H9 (cell line): ENCODE measurements at regions not wholly inside any gene's neighbourhood (a gene's known extent, or its start where the extent isn't known, plus 50 kb on each side); places are given as distances from the start of the nearest gene placed in this dataset.

Experiments
- DNase-seq: peaks from one replicate; pipeline ENCODE4 v3.0.0-alpha.2; 2017
- H2AFZ ChIP-seq: one replicate; pipeline ENCODE4 v1.6.1; 2013; ENCODE audit warnings: mild to moderate bottlenecking, low read length, control low read depth, moderate library complexity
- H2AK5ac ChIP-seq: 2 replicates; pipeline ENCODE4 v1.6.1; 2013; ENCODE audit warnings: low read length, control low read depth, mixed read lengths; ENCODE audit not compliant: insufficient read length
- H2BK120ac ChIP-seq: one replicate; pipeline ENCODE4 v1.6.1; 2013; ENCODE audit warnings: low read depth, mild to moderate bottlenecking, low read length, control low read depth, inconsistent platforms; ENCODE audit not compliant: poor library complexity, severe bottlenecking
- H2BK12ac ChIP-seq: 2 replicates; pipeline ENCODE4 v1.6.1; 2013; ENCODE audit warnings: low read length, control low read depth, mixed read lengths, low read depth; ENCODE audit not compliant: insufficient read length
- H2BK15ac ChIP-seq: 2 replicates; pipeline ENCODE4 v1.6.1; 2013; ENCODE audit warnings: low read depth, low read length, control low read depth
- H2BK20ac ChIP-seq: one replicate; pipeline ENCODE4 v1.6.1; 2013; ENCODE audit warnings: low read depth, mild to moderate bottlenecking, low read length, control low read depth, inconsistent platforms; ENCODE audit not compliant: poor library complexity, severe bottlenecking
- H2BK5ac ChIP-seq: 2 replicates; pipeline ENCODE4 v1.6.1; 2013; ENCODE audit warnings: low read length, control low read depth, mixed read lengths; ENCODE audit not compliant: insufficient read length
- H3K14ac ChIP-seq: 2 replicates; pipeline ENCODE4 v1.6.1; 2013; ENCODE audit warnings: low read length, control low read depth; ENCODE audit not compliant: insufficient read depth
- H3K18ac ChIP-seq: 2 replicates; pipeline ENCODE4 v1.6.1; 2013; ENCODE audit warnings: low read depth, mild to moderate bottlenecking, mixed read lengths, low read length, control low read depth; ENCODE audit not compliant: insufficient read length
- H3K23ac ChIP-seq: 2 replicates; pipeline ENCODE4 v1.6.1; 2013; ENCODE audit warnings: low read length, control low read depth, mixed read lengths, low read depth; ENCODE audit not compliant: insufficient read length
- H3K23me2 ChIP-seq: 2 replicates; pipeline ENCODE4 v1.6.1; 2013; ENCODE audit warnings: low read depth, mild to moderate bottlenecking, mixed read lengths, low read length, control low read depth; ENCODE audit not compliant: insufficient read length, poor library complexity, severe bottlenecking
- H3K27ac ChIP-seq: 2 replicates; pipeline ENCODE4 v1.5.1; 2013; ENCODE audit warnings: low read length, control low read depth, mixed read lengths, low read depth; ENCODE audit not compliant: insufficient read length
- H3K27me3 ChIP-seq: 2 replicates; pipeline ENCODE4 v1.6.1; 2013; ENCODE audit warnings: low read length, control low read depth, inconsistent platforms; ENCODE audit not compliant: insufficient read depth
- H3K4ac ChIP-seq: 2 replicates; pipeline ENCODE4 v1.6.1; 2013; ENCODE audit warnings: low read depth, mild to moderate bottlenecking, control low read depth, inconsistent platforms, low read length, moderate library complexity
- H3K4me1 ChIP-seq: 2 replicates; pipeline ENCODE4 v1.6.1; 2013; ENCODE audit warnings: low read length, control low read depth, inconsistent platforms; ENCODE audit not compliant: insufficient read depth
- H3K4me2 ChIP-seq: 2 replicates; pipeline ENCODE4 v1.6.1; 2013; ENCODE audit warnings: low read length, control low read depth, mixed read lengths; ENCODE audit not compliant: insufficient read length, insufficient read depth
- H3K56ac ChIP-seq: 2 replicates; pipeline ENCODE4 v1.6.1; 2013; ENCODE audit warnings: low read depth, mild to moderate bottlenecking, mixed read lengths, low read length, control low read depth; ENCODE audit not compliant: insufficient read length
- H3K79me1 ChIP-seq: 2 replicates; pipeline ENCODE4 v1.6.1; 2013; ENCODE audit warnings: low read depth, mild to moderate bottlenecking, moderate library complexity, low read length, control low read depth, inconsistent platforms; ENCODE audit not compliant: insufficient read depth, poor library complexity, severe bottlenecking
- H3K79me2 ChIP-seq: 2 replicates; pipeline ENCODE4 v1.6.1; 2013; ENCODE audit warnings: low read length, control low read depth, inconsistent platforms; ENCODE audit not compliant: insufficient read depth
- H3K9ac ChIP-seq: 2 replicates; pipeline ENCODE4 v1.6.1; 2013; ENCODE audit warnings: low read length, control low read depth, mixed read lengths; ENCODE audit not compliant: insufficient read length; ENCODE audit errors: extremely low read depth
- H3K9me3 ChIP-seq: one replicate; pipeline ENCODE4 v1.6.1; 2013; ENCODE audit warnings: low read depth, low read length, inconsistent platforms; ENCODE audit not compliant: control insufficient read depth
- H3T11ph ChIP-seq: one replicate; pipeline ENCODE4 v1.6.1; 2013; ENCODE audit warnings: mild to moderate bottlenecking, low read length, control low read depth, inconsistent platforms
- H4K20me1 ChIP-seq: one replicate; pipeline ENCODE4 v1.6.1; 2013; ENCODE audit not compliant: control insufficient read depth, insufficient read length, insufficient read depth
- H4K5ac ChIP-seq: 2 replicates; pipeline ENCODE4 v1.6.1; 2013; ENCODE audit warnings: low read depth, mild to moderate bottlenecking, mixed read lengths, low read length, control low read depth; ENCODE audit not compliant: insufficient read length
- H4K8ac ChIP-seq: replicated peaks from 2 replicates; pipeline ENCODE4 v1.6.1; 2013; ENCODE audit warnings: low read length, control low read depth, mixed read lengths, low read depth; ENCODE audit not compliant: insufficient read length
- H4K91ac ChIP-seq: 2 replicates; pipeline ENCODE4 v1.6.1; 2013; ENCODE audit warnings: low read depth, mild to moderate bottlenecking, moderate library complexity, mixed read lengths, low read length, control low read depth; ENCODE audit not compliant: insufficient read length
- H3K27ac Mint-ChIP-seq, 3 experiments: 2 replicates in 2 of 3; 3 replicates in 1 of 3; pipeline ENCODE4 v1.8.0; 2020 to 2021; ENCODE audit warnings: mixed read lengths in 3 of 3, mild to moderate bottlenecking in 1 of 3, moderate library complexity in 1 of 3
- H3K27me3 Mint-ChIP-seq: 2 replicates; pipeline ENCODE4 v1.8.0; 2021; ENCODE audit warnings: low read depth, mild to moderate bottlenecking, moderate library complexity, mixed read lengths
- H3K36me3 Mint-ChIP-seq, 3 experiments: 2 replicates in 2 of 3; 3 replicates in 1 of 3; pipeline ENCODE4 v1.8.0; 2020 to 2021; ENCODE audit warnings: low read depth in 3 of 3, mixed read lengths in 3 of 3; ENCODE audit not compliant: insufficient read depth in 1 of 3
- H3K4me1 Mint-ChIP-seq, 2 experiments: 2 replicates each; pipeline ENCODE4 v1.8.0; 2020; ENCODE audit warnings: mixed read lengths in 2 of 2
- H3K4me3 Mint-ChIP-seq, 2 experiments: 2 replicates in 1 of 2; 3 replicates in 1 of 2; pipeline ENCODE4 v1.8.0; 2020 to 2021; ENCODE audit warnings: mild to moderate bottlenecking in 2 of 2, mixed read lengths in 2 of 2, moderate library complexity in 1 of 2
- H3K9me3 Mint-ChIP-seq, 2 experiments: 2 replicates in 1 of 2; 3 replicates in 1 of 2; pipeline ENCODE4 v1.8.0; 2020; ENCODE audit warnings: mild to moderate bottlenecking in 2 of 2, mixed read lengths in 2 of 2, moderate library complexity in 1 of 2
- WGBS: extraction: QIAGEN DNeasy Blood & Tissue Kit; methylation state at CpG from one replicate; pipeline ENCODE4 v1.1.7; 2013; ENCODE audit warnings: missing lambda C conversion rate, low lambda C conversion rate, mixed read lengths; ENCODE audit not compliant: insufficient read length; ENCODE audit errors: extremely low coverage; 5-methylcytosine and 5-hydroxymethylcytosine counted together
- TF ChIP-seq, protein P1 (sequence below): fragments of 200-600 bp; sonication (generic); conservative IDR thresholded peaks from 3 replicates; pipeline ENCODE4 v1.8.0; 2021; ENCODE audit warnings: antibody characterized with exemption, mild to moderate bottlenecking

DNA sequence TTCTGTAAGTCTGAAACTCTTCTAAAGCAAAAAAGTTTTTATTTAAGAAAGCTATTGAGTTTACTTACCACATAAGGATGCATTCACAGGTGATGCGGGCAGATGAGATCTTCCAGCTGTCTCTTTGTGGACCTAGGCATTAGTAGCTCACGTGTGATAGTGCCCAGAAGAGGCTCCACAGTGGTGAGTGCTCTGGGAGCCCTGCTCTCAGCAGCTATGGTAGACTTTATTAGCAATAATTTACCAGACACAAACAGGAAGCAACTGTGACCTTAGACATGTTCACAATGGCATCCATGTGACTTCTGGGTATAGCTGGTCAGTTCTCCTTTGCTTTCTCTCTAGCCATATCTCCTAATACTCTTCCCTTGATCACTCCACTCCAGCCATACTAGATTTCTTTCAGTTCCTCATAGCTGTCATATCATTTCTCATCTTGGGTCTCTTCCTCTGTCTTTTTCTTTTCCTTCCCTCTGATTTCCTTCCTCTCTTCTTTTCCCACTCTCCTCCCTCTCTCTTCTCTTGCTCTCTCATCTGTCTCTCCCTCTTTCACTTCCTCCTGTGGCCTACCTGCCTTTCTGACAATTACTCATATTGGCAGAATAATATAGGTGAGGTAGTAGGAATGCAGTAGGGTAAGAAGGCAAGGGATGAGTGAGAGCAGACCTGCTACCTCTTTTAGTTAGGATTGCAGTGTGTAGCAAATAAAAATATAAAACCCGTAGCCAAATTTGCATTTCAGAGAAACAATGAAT, 75.2 kb upstream of the SCAF11 start:
- H2AK5ac ChIP-seq = no peak overlapping the region
- no peak overlapping the region for H3K4ac ChIP-seq
- H4K8ac ChIP-seq = no peak overlapping the region
- H3K79me1 ChIP-seq = no peaks in the 10 kb centered on the region
- H3K4me2 ChIP-seq = no peak overlapping the region
- H3K18ac ChIP-seq = no peak overlapping the region
- H3K27ac ChIP-seq = no peak overlapping the region
- H2BK20ac ChIP-seq = no peak overlapping the region
- DNase-seq = no peak
- no peak overlapping the region for H3K9ac ChIP-seq
- no peaks in the 10 kb centered on the region for H3K9me3 ChIP-seq
- no peak overlapping the region for H4K5ac ChIP-seq
- no peak overlapping the region for H3T11ph ChIP-seq
- WGBS = no CpG with 5 or more reads among the region's 3 CpGs
- H3K27me3 ChIP-seq = no peaks in the 10 kb centered on the region
- H3K4me1 Mint-ChIP-seq = no peaks in the 10 kb centered on the region
- no peak overlapping the region for H2BK120ac ChIP-seq
- H3K9me3 Mint-ChIP-seq = peaks cover 15 to 22% of the 10 kb centered on the region in 2 experiments
- no peak overlapping the region for H4K91ac ChIP-seq
- H3K36me3 Mint-ChIP-seq = peaks cover 0 to under 1% (median 0%) of the 10 kb centered on the region in 3 experiments; a peak in 1 of 7 replicates
- no peak overlapping the region for H2AFZ ChIP-seq
- H4K20me1 ChIP-seq = no peaks in the 10 kb centered on the region
- no peak overlapping the region for H2BK15ac ChIP-seq
- H3K27ac Mint-ChIP-seq = no peak overlapping the region
- H3K27me3 Mint-ChIP-seq = no peaks in the 10 kb centered on the region; the same call in 1 of the 2 replicates
- H3K4me1 ChIP-seq = no peaks in the 10 kb centered on the region
- no peak overlapping the region for H3K56ac ChIP-seq
- H3K14ac ChIP-seq = no peak overlapping the region
- no peaks in the 10 kb centered on the region for H3K23me2 ChIP-seq
- no peak overlapping the region for H3K4me3 Mint-ChIP-seq
- H3K23ac ChIP-seq = no peak overlapping the region
- no peaks in the 10 kb centered on the region for H3K79me2 ChIP-seq
- TF ChIP-seq, protein P1, sequence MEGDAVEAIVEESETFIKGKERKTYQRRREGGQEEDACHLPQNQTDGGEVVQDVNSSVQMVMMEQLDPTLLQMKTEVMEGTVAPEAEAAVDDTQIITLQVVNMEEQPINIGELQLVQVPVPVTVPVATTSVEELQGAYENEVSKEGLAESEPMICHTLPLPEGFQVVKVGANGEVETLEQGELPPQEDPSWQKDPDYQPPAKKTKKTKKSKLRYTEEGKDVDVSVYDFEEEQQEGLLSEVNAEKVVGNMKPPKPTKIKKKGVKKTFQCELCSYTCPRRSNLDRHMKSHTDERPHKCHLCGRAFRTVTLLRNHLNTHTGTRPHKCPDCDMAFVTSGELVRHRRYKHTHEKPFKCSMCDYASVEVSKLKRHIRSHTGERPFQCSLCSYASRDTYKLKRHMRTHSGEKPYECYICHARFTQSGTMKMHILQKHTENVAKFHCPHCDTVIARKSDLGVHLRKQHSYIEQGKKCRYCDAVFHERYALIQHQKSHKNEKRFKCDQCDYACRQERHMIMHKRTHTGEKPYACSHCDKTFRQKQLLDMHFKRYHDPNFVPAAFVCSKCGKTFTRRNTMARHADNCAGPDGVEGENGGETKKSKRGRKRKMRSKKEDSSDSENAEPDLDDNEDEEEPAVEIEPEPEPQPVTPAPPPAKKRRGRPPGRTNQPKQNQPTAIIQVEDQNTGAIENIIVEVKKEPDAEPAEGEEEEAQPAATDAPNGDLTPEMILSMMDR = no peak
- H2BK5ac ChIP-seq = no peak overlapping the region
- H2BK12ac ChIP-seq = no peak overlapping the region
